GM12878 (cell line): ENCODE measurements at regions not wholly inside any gene's neighbourhood (a gene's known extent, or its start where the extent isn't known, plus 50 kb on each side); places are given as distances from the start of the nearest gene placed in this dataset.

ENCODE experiments used
- ATAC-seq: fragments of 200-7000 bp; cut with Tn5 transposase; 3 replicates; pipeline ENCODE4 v1.9.1; 2020; ENCODE audit warnings: mild to moderate bottlenecking, moderate library complexity
- BruUV-seq: library from RNA; stranded (reverse); fragments of 400-500 nt; replicated peaks from 2 replicates; lab custom pipeline; 2021; lab: Mats Ljungman, UMichigan
- CTCF ChIA-PET: fragments of 300-600 bp; sonication (Branson Sonifier 250); formaldehyde crosslinking; extraction: SDS; loops from one replicate; lab custom pipeline; 2021; ENCODE audit warnings: inconsistent platforms; lab: Yijun Ruan, JAX
- POLR2A ChIA-PET: fragments of 350-600 bp; formaldehyde crosslinking; extraction: SDS; loops from one replicate; lab custom pipeline; 2021; ENCODE audit warnings: inconsistent platforms; lab: Charles Lee
- RAD21 ChIA-PET: fragments of 300-600 bp; sonication (Branson Sonifier 250); formaldehyde crosslinking; loops from one replicate; lab custom pipeline; 2023; ENCODE audit warnings: antibody characterized with exemption; ENCODE audit not compliant: unreplicated experiment; lab: Charles Lee
- SMC1A ChIA-PET: fragments of 300-600 bp; sonication (Branson Sonifier 250); formaldehyde crosslinking; loops from one replicate; lab custom pipeline; 2023; ENCODE audit not compliant: unreplicated experiment, uncharacterized antibody; lab: Charles Lee
- DNase-seq: peaks from one replicate; pipeline ENCODE4 v3.0.0-alpha.2; 2011; ENCODE audit warnings: low read depth, low spot score
- FAIRE-seq: peaks from 3 replicates; lab custom pipeline; 2011; peaks lifted over from hg19 to GRCh38; lab: Jason Lieb, UNC
- H2AFZ ChIP-seq: 2 replicates; pipeline ENCODE4 v1.6.0; 2011; ENCODE audit warnings: low read depth, low read length, control low read depth; ENCODE audit not compliant: control insufficient read depth
- H3K27ac ChIP-seq: 2 replicates; pipeline ENCODE4 v1.5.1; 2011; ENCODE audit warnings: control low read depth; ENCODE audit not compliant: control insufficient read depth, insufficient read depth
- H3K27me3 ChIP-seq, 2 experiments: replicated peaks in 1 of 2; 2 replicates each; pipeline versions ENCODE4 v1.6.0 to v1.6.1; 2011; ENCODE audit warnings: low read length in 1 of 2; ENCODE audit not compliant: control insufficient read depth in 2 of 2, insufficient read depth in 2 of 2
- H3K36me3 ChIP-seq, 2 experiments: 2 replicates each; pipeline ENCODE4 v1.5.1; 2011; ENCODE audit warnings: low read length in 1 of 2; ENCODE audit not compliant: control insufficient read depth in 2 of 2, insufficient read depth in 2 of 2
- H3K4me1 ChIP-seq: 2 replicates; pipeline ENCODE4 v1.6.1; 2011; ENCODE audit warnings: mild to moderate bottlenecking, low read length, moderate library complexity, mixed read lengths; ENCODE audit not compliant: control insufficient read depth, insufficient read depth
- H3K4me2 ChIP-seq: 2 replicates; pipeline ENCODE4 v1.6.0; 2011; ENCODE audit warnings: control low read depth; ENCODE audit not compliant: control insufficient read depth, insufficient read depth
- H3K4me3 ChIP-seq: fragments of 200-600 bp; sonication (generic); 2 replicates; pipeline ENCODE4 v1.5.1; 2016
- H3K79me2 ChIP-seq: 2 replicates; pipeline ENCODE4 v1.6.0; 2011; ENCODE audit warnings: low read length; ENCODE audit not compliant: control insufficient read depth, insufficient read depth
- H3K9ac ChIP-seq: 2 replicates; pipeline ENCODE4 v1.8.0; 2011; ENCODE audit warnings: low read length, control low read depth, mixed read lengths; ENCODE audit not compliant: control insufficient read depth, insufficient read depth
- H3K9me3 ChIP-seq: replicated peaks from 3 replicates; pipeline ENCODE4 v1.5.1; 2011; ENCODE audit warnings: mild to moderate bottlenecking, low read length; ENCODE audit not compliant: control insufficient read depth, insufficient read depth
- H4K20me1 ChIP-seq: 2 replicates; pipeline ENCODE4 v1.6.0; 2011; ENCODE audit not compliant: control insufficient read depth, insufficient read depth
- CHD1 ChIP-seq: IDR thresholded peaks from 2 replicates; pipeline ENCODE4 v1.6.1; 2012; ENCODE audit warnings: low read depth, low read length, improper control_type of control experiment
- CHD2 ChIP-seq: IDR thresholded peaks from 2 replicates; pipeline ENCODE4 v1.6.1; 2011; ENCODE audit warnings: low read depth, low read length, improper control_type of control experiment, borderline replicate concordance
- GATAD2B ChIP-seq: fragments of 450-650 bp; conservative IDR thresholded peaks from 2 replicates; pipeline ENCODE4 v1.6.1; 2017; ENCODE audit warnings: low read depth, mild to moderate bottlenecking, moderate library complexity
- HDGF ChIP-seq: fragments of 450-650 bp; IDR thresholded peaks from 2 replicates; pipeline ENCODE4 v1.6.1; 2016; ENCODE audit warnings: antibody characterized with exemption
- MXI1 ChIP-seq: fragments of 150-350 bp; IDR thresholded peaks from 2 replicates; pipeline ENCODE4 v1.6.1; 2011; ENCODE audit warnings: low read depth, mild to moderate bottlenecking, inconsistent platforms, low read length, improper control_type of control experiment
- NBN ChIP-seq: fragments of 450-650 bp; IDR thresholded peaks from 2 replicates; pipeline ENCODE4 v1.6.1; 2016
- NFXL1 ChIP-seq: fragments of 450-650 bp; IDR thresholded peaks from 2 replicates; pipeline ENCODE4 v1.6.1; 2017; ENCODE audit warnings: antibody characterized with exemption, mild to moderate bottlenecking, borderline replicate concordance
- STAT3 ChIP-seq: IDR thresholded peaks from 2 replicates; pipeline ENCODE4 v1.6.1; 2011; ENCODE audit warnings: low read depth, low read length, improper control_type of control experiment
- YY1 ChIP-seq: IDR thresholded peaks from 2 replicates; pipeline ENCODE4 v1.6.1; 2011; ENCODE audit warnings: low read depth, mild to moderate bottlenecking, low read length
- WGBS: methylation state at CpG from one replicate; pipeline ENCODE4 v1.1.6; 2016; ENCODE audit warnings: low lambda C conversion rate; ENCODE audit not compliant: insufficient replicate concordance, insufficient coverage; ENCODE audit errors: missing lambda C conversion rate; 5-methylcytosine and 5-hydroxymethylcytosine counted together
- in situ Hi-C: fragments of 300-500 bp; cut with MboI; formaldehyde crosslinking; loops from 9 replicates; pipeline ENCODE4 v1.14.3; 2018; ENCODE audit warnings: mixed read lengths
- intact Hi-C: fragments of 100-400 bp; cut with micrococcal nuclease; formaldehyde crosslinking; loops from one replicate; pipeline ENCODE4 v1.14.2; 2022; ENCODE audit not compliant: unreplicated experiment
- TF ChIP-seq, protein P1 (sequence below): fragments of 450-650 bp; IDR thresholded peaks from 2 replicates; pipeline ENCODE4 v1.6.1; 2016; ENCODE audit warnings: mild to moderate bottlenecking
- TF ChIP-seq, protein P2 (sequence below): fragments of 450-650 bp; IDR thresholded peaks from 2 replicates; pipeline ENCODE4 v1.6.1; 2017; ENCODE audit warnings: mild to moderate bottlenecking, low read depth, inconsistent platforms; ENCODE audit not compliant: poor library complexity, severe bottlenecking

DNA sequence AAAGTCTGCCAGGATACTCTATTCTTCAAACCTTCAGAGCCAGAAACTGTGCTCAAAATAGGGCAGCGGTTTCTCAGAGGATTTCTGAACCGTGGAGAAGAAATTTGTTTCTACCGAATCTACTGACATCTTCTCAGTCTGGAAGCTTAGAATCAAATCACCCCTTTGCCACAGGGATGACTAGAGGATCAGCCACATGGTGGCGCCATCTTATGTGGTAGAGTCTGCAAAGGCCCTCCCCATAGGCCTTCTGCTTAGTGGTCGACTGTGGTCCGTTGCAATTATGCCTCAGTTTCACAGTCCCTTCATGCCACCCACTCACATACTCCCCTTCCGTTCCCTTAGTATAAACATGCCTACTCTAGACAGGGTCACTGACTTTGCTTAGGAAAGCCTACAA is 680.7 kb upstream of the SPANXN1 start:
- H2AFZ ChIP-seq, result no peak overlapping the region
- no peaks in the 10 kb centered on the region for H3K27me3 ChIP-seq
- H3K4me2 ChIP-seq, result no peak overlapping the region
- POLR2A ChIA-PET, result no interaction called here
- no peaks in the 10 kb centered on the region for H4K20me1 ChIP-seq
- no peak overlapping the region for H3K4me3 ChIP-seq
- DNase-seq, result no peak
- intact Hi-C loops (no loop called here), in situ Hi-C loops (no loop called here)
- H3K79me2 ChIP-seq, result no peaks in the 10 kb centered on the region
- no peak for FAIRE-seq
- H3K9ac ChIP-seq, result no peak overlapping the region
- no peaks in the 10 kb centered on the region for H3K4me1 ChIP-seq
- no peaks in the 10 kb centered on the region for H3K9me3 ChIP-seq
- RAD21 ChIA-PET, result no interaction called here
- no peak overlapping the region for H3K27ac ChIP-seq
- SMC1A ChIA-PET, result no interaction called here
- ATAC-seq, result peak; percentile 49
- no TSS peak for BruUV-seq
- no peaks in the 10 kb centered on the region for H3K36me3 ChIP-seq
- 21% methylated on average over 7 of the region's 7 CpGs for WGBS
- TF ChIP-seq CHD2 (no peak), STAT3 (no peak), NFXL1 (no peak), HDGF (no peak), GATAD2B (no peak), YY1 (no peak), CHD1 (no peak), NBN (no peak), MXI1 (no peak)
- TF ChIP-seq, protein P1, sequence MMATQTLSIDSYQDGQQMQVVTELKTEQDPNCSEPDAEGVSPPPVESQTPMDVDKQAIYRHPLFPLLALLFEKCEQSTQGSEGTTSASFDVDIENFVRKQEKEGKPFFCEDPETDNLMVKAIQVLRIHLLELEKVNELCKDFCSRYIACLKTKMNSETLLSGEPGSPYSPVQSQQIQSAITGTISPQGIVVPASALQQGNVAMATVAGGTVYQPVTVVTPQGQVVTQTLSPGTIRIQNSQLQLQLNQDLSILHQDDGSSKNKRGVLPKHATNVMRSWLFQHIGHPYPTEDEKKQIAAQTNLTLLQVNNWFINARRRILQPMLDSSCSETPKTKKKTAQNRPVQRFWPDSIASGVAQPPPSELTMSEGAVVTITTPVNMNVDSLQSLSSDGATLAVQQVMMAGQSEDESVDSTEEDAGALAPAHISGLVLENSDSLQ, result no peak
- TF ChIP-seq, protein P2, sequence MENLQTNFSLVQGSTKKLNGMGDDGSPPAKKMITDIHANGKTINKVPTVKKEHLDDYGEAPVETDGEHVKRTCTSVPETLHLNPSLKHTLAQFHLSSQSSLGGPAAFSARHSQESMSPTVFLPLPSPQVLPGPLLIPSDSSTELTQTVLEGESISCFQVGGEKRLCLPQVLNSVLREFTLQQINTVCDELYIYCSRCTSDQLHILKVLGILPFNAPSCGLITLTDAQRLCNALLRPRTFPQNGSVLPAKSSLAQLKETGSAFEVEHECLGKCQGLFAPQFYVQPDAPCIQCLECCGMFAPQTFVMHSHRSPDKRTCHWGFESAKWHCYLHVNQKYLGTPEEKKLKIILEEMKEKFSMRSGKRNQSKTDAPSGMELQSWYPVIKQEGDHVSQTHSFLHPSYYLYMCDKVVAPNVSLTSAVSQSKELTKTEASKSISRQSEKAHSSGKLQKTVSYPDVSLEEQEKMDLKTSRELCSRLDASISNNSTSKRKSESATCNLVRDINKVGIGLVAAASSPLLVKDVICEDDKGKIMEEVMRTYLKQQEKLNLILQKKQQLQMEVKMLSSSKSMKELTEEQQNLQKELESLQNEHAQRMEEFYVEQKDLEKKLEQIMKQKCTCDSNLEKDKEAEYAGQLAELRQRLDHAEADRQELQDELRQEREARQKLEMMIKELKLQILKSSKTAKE, result no peak
- CTCF ChIA-PET, result interaction anchor here (0.6 to 2.6 kb wide), 6 partner anchors 9 to 329 kb away, joined by 3 to 10 read pairs (median 4); no protein-coding TSS in a partner anchor
